Keratinocyte (primary cell): ENCODE measurements at regions not wholly inside any gene's neighbourhood (a gene's known extent, or its start where the extent isn't known, plus 50 kb on each side); places are given as distances from the start of the nearest gene placed in this dataset.

Experiments
- CTCF ChIP-seq, 3 experiments: IDR thresholded peaks in 1 of 3; conservative IDR thresholded peaks in 1 of 3; optimal IDR thresholded peaks in 1 of 3; 2 replicates in 2 of 3; 3 replicates in 1 of 3; pipeline versions ENCODE3 to v1.5.1; 2011; ENCODE audit warnings: low read length in 3 of 3, mild to moderate bottlenecking in 3 of 3, moderate library complexity in 2 of 3, control low read depth in 1 of 3, inconsistent platforms in 1 of 3; ENCODE audit not compliant: insufficient read depth in 2 of 3; ENCODE audit errors: extremely low read depth in 1 of 3
- EZH2 ChIP-seq: IDR thresholded peaks from one replicate; pipeline ENCODE4 v1.6.1; 2012; ENCODE audit warnings: inconsistent platforms, mild to moderate bottlenecking, low read length, moderate library complexity

- no peak for TF ChIP-seq EZH2
- no peak for TF ChIP-seq CTCF (optimal IDR thresholded peaks at IDR 0.05 in 1 of 3, IDR thresholded peaks at IDR 0.05 in 1 of 3, conservative IDR thresholded peaks at IDR 0.05 in 1 of 3; ENCODE audit: extremely low read depth in 1 of 3, insufficient read depth in 2 of 3, low read length in 3 of 3)
Observed at GRCh38 chr6:151721146-151721545, 86.3 kb upstream of the ESR1 start.
